SK-N-MC (cell line): ENCODE measurements at regions not wholly inside any gene's neighbourhood (a gene's known extent, or its start where the extent isn't known, plus 50 kb on each side); places are given as distances from the start of the nearest gene placed in this dataset.
"Not testable (repeated sequence)": the region's sequence is repeated elsewhere in the genome, so short reads cannot be mapped to it uniquely, and the experiment has no call there.

Experiments used
- EZH2 ChIP-seq: fragments of 200-600 bp; sonication (generic); IDR thresholded peaks from one replicate; pipeline ENCODE4 v1.6.1; 2017; ENCODE audit warnings: antibody characterized with exemption
- FOXP2 ChIP-seq: optimal IDR thresholded peaks from 2 replicates; pipeline ENCODE3; 2011; ENCODE audit warnings: mild to moderate bottlenecking, moderate library complexity; ENCODE audit not compliant: insufficient read depth; ENCODE audit errors: extremely low read length, control extremely low read depth
- POLR2AphosphoS5 ChIP-seq: IDR thresholded peaks from 2 replicates; pipeline ENCODE4 v1.6.1; 2012; ENCODE audit warnings: mild to moderate bottlenecking, low read depth, low read length, borderline replicate concordance

DNA sequence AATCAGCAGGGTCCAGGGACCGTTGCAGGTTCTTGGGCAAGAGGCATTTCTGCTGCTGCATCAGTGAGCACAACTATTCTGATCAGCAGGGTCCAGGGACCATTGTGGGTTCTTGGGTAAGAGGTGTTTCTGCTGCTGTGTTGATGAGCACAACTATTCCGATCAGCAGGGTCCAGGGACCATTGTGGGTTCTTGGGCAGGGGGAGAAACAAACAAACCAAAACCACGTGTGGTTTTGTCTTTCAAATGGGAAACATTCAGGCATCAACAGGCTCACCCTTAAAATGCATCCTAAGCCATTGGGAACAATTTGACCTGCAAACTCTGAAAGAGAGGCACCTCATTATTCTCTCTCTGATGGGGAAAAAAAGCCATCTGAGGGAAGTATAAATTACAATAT is 377.4 kb downstream of the OMA1 start:
- not testable (repeated sequence) for TF ChIP-seq EZH2, POLR2AphosphoS5, FOXP2
